Lower leg skin (tissue), 4 donors: ENCODE measurements at regions not wholly inside any gene's neighbourhood (a gene's known extent, or its start where the extent isn't known, plus 50 kb on each side); places are given as distances from the start of the nearest gene placed in this dataset.

ENCODE experiments used
- DNase-seq, 2 donors: peaks; one replicate each; pipeline ENCODE4 v3.0.0-alpha.2; 2019; ENCODE audit warnings: low spot score in 2 of 2
- H3K4me3 ChIP-seq: fragments of 200-600 bp; sonication (generic); 2 replicates; pipeline ENCODE4 v1.5.1; 2017; ENCODE audit warnings: mild to moderate bottlenecking, low read depth; ENCODE audit not compliant: poor library complexity, severe bottlenecking
- POLR2A ChIP-seq, 2 donors: fragments of 450-650 bp; IDR thresholded peaks; one replicate each; pipeline ENCODE4 v1.6.1; 2016 to 2017; ENCODE audit warnings: antibody characterized with exemption in 2 of 2, mild to moderate bottlenecking in 1 of 2, moderate library complexity in 1 of 2
- WGBS, 2 donors: methylation state at CpG; one replicate each; pipeline ENCODE4 v1.1.5; 2018; 5-methylcytosine and 5-hydroxymethylcytosine counted together
- intact Hi-C: fragments of 100-400 bp; cut with DNase I; formaldehyde crosslinking; loops from one replicate; pipeline ENCODE4 v1.15.0; 2023; ENCODE audit warnings: low total_unique reads
- TF ChIP-seq, protein P1 (sequence below), 3 donors: fragments of 450-650 bp; IDR thresholded peaks; one replicate each; pipeline ENCODE4 v1.5.1; 2016; ENCODE audit warnings: antibody characterized with exemption in 3 of 3, mild to moderate bottlenecking in 3 of 3, moderate library complexity in 2 of 3

DNA sequence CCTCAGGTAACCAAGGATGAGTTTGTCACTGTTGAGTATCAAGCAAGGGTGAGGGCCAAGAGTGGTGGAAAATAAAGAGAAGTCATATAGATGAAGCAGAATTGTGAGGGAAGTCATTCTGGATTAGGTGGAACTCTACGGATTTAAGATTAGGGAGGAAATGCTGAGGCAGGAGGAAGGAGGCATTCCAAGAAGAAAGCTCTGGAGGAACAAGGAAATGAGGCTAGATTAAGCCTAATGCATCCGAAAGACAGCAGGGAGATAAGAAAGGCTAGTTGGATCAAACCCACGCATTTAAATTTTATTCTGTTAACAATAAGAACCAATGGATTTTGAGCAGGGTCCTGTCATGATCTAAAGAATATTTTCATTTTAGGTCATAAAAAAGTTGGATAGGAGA, 681.2 kb downstream of the EPHA4 start:
- intact Hi-C loops: no loop called here
- 85 to 93% methylated on average over 3 of the region's 3 CpGs for WGBS, 2 donors

DNA sequence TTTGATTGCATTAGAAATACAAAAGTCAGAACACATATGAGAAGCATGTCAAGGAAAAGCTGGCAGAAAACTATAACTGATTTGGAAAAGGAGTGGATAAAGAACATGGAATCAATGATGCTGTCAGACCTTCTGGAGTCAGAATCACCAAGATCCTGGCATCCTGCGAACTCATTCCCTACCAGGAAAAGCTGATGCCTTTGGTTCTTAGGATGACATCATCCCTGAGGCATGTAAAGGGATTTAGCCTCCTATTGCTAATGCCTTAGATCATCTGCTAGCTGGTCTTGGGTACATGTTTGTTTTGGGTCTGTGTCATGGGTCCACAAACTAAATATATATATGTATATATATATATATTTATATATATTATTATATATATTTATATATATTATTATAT, 680.7 kb downstream of the EPHA4 start:
- no peak overlapping the region for H3K4me3 ChIP-seq
- no peak for DNase-seq
- TF ChIP-seq, protein P1, sequence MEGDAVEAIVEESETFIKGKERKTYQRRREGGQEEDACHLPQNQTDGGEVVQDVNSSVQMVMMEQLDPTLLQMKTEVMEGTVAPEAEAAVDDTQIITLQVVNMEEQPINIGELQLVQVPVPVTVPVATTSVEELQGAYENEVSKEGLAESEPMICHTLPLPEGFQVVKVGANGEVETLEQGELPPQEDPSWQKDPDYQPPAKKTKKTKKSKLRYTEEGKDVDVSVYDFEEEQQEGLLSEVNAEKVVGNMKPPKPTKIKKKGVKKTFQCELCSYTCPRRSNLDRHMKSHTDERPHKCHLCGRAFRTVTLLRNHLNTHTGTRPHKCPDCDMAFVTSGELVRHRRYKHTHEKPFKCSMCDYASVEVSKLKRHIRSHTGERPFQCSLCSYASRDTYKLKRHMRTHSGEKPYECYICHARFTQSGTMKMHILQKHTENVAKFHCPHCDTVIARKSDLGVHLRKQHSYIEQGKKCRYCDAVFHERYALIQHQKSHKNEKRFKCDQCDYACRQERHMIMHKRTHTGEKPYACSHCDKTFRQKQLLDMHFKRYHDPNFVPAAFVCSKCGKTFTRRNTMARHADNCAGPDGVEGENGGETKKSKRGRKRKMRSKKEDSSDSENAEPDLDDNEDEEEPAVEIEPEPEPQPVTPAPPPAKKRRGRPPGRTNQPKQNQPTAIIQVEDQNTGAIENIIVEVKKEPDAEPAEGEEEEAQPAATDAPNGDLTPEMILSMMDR (IDR thresholded peaks at IDR 0.05): no peak
- TF ChIP-seq POLR2A (IDR thresholded peaks at IDR 0.05): no peak
- WGBS, 2 donors: 19 to 56% methylated on average over 1 of the region's 1 CpG
- intact Hi-C loops: no loop called here

More for the DNA sequence above, 681.2 kb downstream of the EPHA4 start:
- no peak overlapping the region for H3K4me3 ChIP-seq
- TF ChIP-seq POLR2A (IDR thresholded peaks at IDR 0.05): no peak
- TF ChIP-seq, protein P1 (IDR thresholded peaks at IDR 0.05): no peak
- no peak for DNase-seq

DNA sequence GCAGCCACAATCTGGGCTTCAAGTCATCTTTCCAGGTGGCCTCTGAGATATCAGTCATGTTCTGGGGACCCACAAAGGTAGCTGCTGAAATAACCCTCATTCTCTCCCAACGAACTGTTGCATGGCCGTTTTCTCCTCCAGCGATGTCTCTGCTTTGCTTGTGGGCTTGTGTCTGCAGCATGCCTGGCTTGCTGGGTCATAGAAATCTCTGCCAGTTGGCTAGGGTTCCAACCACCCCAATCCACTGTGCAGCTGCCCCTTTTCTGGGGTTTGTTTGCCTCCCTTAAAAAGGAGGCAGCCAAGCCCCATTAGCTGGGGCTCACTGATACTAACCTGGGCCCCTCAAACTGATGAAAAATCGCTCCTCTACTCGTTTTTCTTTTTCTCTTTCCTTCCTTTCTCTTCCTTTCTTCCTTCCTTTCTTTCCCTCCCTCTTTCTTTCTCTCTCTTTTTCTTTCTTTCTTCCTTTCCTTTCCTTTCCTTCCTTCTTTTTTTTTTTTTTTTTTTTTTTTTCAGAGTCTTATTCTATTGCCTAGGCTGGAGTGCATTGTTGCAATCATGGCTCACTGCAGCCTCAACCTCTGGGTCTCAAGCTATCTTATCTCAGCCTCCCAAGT, 680.0 kb downstream of the EPHA4 start:
- intact Hi-C loops: no loop called here
- WGBS, 2 donors: 93% methylated on average over 5 of the region's 5 CpGs
- no peak for DNase-seq
- H3K4me3 ChIP-seq: no peak overlapping the region
- TF ChIP-seq, protein P1 (IDR thresholded peaks at IDR 0.05): no peak
- TF ChIP-seq POLR2A (IDR thresholded peaks at IDR 0.05): no peak

DNA sequence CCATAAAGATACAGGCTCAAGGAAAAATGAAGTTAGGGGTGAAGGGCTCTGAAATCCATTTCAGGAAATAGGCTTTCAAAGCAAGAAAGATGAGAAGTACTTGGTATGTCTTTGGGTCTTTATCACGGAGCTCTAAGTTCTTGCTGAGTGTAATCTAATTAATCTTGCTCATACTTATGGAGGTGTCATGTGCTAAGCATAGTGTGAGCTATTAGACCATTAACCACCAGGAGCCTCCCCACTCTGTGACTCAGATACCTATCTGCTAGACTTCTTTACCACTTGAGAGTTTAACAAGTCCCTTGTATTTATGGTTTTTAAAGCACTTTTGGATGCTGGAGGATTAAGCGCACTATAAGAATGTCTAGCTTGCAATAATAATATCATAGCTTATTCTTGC, 678.7 kb downstream of the EPHA4 start:
- H3K4me3 ChIP-seq: no peak overlapping the region
- intact Hi-C loops: no loop called here
- WGBS, 2 donors: 82 to 86% methylated on average over 2 of the region's 2 CpGs
- no peak for DNase-seq
- TF ChIP-seq, protein P1 (IDR thresholded peaks at IDR 0.05): no peak
- TF ChIP-seq POLR2A (IDR thresholded peaks at IDR 0.05): no peak

DNA sequence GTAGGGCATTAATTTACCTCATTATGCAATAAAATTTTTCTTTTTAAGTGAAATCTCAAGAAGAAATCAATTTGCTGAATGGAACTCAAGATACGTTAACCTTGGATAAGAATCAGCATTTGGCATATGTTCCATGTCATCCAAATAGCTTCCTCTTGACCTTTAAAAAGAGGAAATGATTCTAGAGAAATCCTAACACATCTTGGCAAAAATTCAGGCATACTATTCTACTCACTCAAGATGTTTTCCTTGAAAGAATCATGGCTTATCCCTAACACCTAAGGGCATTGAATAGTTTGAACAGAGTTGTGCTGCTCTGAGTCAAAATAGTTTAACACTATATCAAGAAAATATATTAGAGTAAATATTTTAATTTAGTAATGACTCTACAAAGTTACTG, 678.0 kb downstream of the EPHA4 start:
- 25 to 45% methylated on average over 1 of the region's 1 CpG for WGBS, 2 donors
- no peak for TF ChIP-seq POLR2A (IDR thresholded peaks at IDR 0.05)
- TF ChIP-seq, protein P1 (IDR thresholded peaks at IDR 0.05): no peak
- intact Hi-C loops: no loop called here
- DNase-seq: no peak
- no peak overlapping the region for H3K4me3 ChIP-seq

DNA sequence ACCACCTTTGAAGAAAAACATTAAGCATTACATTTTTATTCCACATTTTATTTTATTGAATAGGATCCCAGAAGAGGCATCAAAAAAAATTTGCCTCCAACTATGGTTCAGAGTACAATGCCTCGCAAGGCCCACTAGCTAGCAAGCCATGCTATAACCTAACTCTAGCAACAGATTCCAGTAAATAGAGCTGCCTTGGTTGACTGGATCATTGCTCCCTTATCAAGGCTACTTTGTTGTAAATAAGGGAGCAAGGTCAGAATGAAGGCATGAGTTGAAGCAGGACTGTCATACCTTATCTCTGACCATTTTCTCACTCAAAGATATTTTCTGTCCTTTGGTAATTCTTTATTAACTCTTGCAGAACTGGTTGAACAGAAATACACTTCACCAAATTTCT, 672.6 kb downstream of the EPHA4 start:
- DNase-seq: no peak
- TF ChIP-seq, protein P1 (IDR thresholded peaks at IDR 0.05): no peak
- TF ChIP-seq POLR2A (IDR thresholded peaks at IDR 0.05): no peak
- no peak overlapping the region for H3K4me3 ChIP-seq
- intact Hi-C loops: no loop called here
- 93 to 95% methylated on average over 1 of the region's 1 CpG for WGBS, 2 donors
